Muscle of leg (tissue), 3 donors: ENCODE measurements at regions not wholly inside any gene's neighbourhood (a gene's known extent, or its start where the extent isn't known, plus 50 kb on each side); places are given as distances from the start of the nearest gene placed in this dataset.

Experiments
- DNase-seq: peaks from one replicate; pipeline ENCODE4 v3.0.0; 2013
- H3K27ac ChIP-seq: one replicate; pipeline ENCODE4 v1.5.1; 2013; ENCODE audit warnings: mild to moderate bottlenecking, low read length, control low read depth
- H3K27me3 ChIP-seq: one replicate; pipeline ENCODE4 v1.6.1; 2013; ENCODE audit warnings: low read length; ENCODE audit not compliant: control insufficient read depth, insufficient read depth
- H3K36me3 ChIP-seq: one replicate; pipeline ENCODE4 v1.6.1; 2013; ENCODE audit warnings: low read length; ENCODE audit not compliant: control insufficient read depth, insufficient read depth
- H3K4me1 ChIP-seq: one replicate; pipeline ENCODE4 v1.6.1; 2013; ENCODE audit warnings: low read length; ENCODE audit not compliant: control insufficient read depth, insufficient read depth
- H3K4me3 ChIP-seq: one replicate; pipeline ENCODE4 v1.5.1; 2013; ENCODE audit warnings: low read length, control low read depth
- H3K9me3 ChIP-seq: replicated peaks from 2 replicates; pipeline ENCODE4 v1.6.1; 2013; ENCODE audit warnings: low read depth, low read length; ENCODE audit not compliant: control insufficient read depth
- WGBS: methylation state at CpG from one replicate; pipeline ENCODE4 v1.1.5; 2013; ENCODE audit warnings: missing lambda C conversion rate; ENCODE audit not compliant: insufficient coverage; 5-methylcytosine and 5-hydroxymethylcytosine counted together

DNA sequence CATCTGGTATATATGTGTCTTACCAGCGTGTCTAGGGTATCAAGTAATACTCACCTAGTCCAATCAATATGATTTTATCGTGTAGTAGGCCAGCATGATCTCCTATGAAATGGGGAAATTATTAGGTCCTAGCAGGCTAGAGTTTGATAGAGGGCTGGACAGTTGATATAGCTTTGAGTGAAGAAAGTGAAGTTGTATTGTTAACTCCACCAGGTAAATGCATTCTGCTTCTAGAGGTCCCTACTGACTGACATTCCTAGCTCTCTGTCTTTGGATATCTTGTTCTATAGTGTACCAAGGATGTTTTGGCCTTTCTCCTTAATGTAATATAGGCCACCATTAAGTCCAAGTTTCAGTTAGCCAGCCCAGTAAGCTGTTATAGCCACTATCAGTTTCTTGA is 97.4 kb downstream of the EBNA1BP2 start:
- WGBS: no CpG with 5 or more reads among the region's 2 CpGs
- no peak for DNase-seq

DNA sequence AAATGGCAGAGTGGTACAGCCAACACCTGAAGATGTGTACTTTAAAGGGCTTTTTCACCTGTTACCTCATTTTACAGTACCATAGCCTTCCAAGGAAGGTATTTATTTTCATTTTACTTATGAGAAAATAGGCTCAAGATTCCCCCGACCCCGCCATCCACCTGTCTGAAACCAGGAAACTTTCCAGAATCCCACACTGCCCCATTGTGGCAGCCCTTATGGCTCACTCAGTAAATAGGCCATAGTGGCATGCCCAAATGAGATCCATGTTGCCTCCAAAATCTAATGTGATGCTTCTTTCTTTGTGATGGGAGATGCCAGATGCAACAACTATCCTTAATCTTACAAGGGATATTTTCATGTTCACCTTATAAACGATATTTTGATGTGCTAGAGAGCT is 97.8 kb downstream of the EBNA1BP2 start:
- DNase-seq: no peak
- peaks cover 9% of the 10 kb centered on the region for H3K4me1 ChIP-seq
- WGBS: no CpG with 5 or more reads among the region's 3 CpGs
- H3K27ac ChIP-seq: no peak overlapping the region
- H3K36me3 ChIP-seq: no peaks in the 10 kb centered on the region
- no peak overlapping the region for H3K4me3 ChIP-seq
- no peaks in the 10 kb centered on the region for H3K9me3 ChIP-seq
- no peaks in the 10 kb centered on the region for H3K27me3 ChIP-seq

More for the DNA sequence above, 97.4 kb downstream of the EBNA1BP2 start:
- H3K4me3 ChIP-seq: no peak overlapping the region
- H3K4me1 ChIP-seq: peaks cover 4% of the 10 kb centered on the region
- H3K27ac ChIP-seq: no peak overlapping the region
- H3K36me3 ChIP-seq: no peaks in the 10 kb centered on the region
- H3K27me3 ChIP-seq: no peaks in the 10 kb centered on the region
- H3K9me3 ChIP-seq: no peaks in the 10 kb centered on the region

DNA sequence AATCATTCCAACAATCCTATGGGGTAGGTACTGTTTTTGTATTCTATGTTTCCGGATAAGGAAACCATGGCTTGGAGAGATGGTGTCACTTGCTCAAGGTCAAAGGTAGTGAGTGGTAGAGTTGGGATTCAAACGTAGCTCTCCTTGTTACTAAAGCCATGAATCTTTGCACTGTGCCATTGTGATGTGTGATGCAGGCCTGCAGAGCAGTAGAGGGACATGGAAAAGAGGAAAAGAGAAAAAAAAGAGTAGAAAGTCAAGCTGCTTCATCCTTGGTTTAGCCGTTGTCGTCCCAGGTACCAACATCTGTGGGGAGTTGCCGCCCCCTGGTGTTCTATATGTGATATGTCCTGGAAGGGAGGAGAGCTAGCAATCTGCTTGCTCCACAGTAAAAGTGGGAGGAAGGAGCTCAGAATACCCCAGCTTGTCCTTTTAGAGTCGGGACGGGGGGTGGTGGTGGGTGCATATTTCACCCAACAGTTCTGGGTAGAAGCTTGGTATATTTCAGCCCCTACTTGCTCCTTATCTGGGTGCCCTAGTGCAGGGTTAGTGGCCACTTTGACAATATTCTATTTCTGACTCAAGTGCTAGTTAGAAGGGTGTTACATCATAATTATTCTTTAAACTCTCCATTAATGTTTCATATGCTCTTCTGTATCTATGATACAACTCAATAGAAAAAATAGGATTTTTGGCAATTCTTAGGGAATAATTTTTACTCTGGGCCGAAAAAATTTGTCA is 98.4 kb downstream of the EBNA1BP2 start:
- WGBS: 4% methylated on average over 4 of the region's 8 CpGs
- H3K27ac ChIP-seq: no peak overlapping the region
- no peak overlapping the region for H3K4me3 ChIP-seq

DNA sequence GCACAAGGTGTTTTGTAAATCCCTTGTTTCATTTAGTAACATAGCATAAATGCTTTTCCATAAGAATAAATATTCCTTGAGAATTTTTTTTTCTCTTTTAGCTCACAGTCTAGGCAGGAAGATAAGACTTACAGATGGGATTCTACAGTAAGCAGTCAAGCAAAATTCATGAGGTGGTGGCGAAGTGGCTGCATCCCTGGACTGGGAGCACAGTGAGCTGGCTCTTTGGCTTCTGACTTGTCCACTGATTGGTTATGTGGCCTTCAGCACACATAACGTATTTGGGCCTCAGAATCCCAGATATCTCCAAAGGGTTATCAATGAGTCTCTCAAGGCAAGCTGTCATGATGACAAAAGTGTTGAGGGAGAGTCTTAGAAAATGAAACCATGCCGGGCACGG is 99.8 kb downstream of the EBNA1BP2 start:
- Histone ChIP-seq H3K4me3 (no peak overlapping the region), H3K27ac (no peak overlapping the region), H3K27me3 (peaks cover 5% of the 10 kb centered on the region), H3K4me1 (peaks cover 21% of the 10 kb centered on the region), H3K36me3 (no peaks in the 10 kb centered on the region), H3K9me3 (no peaks in the 10 kb centered on the region)
- DNase-seq: no peak
- WGBS: 80% methylated on average over 2 of the region's 4 CpGs

More for the DNA sequence above, 98.4 kb downstream of the EBNA1BP2 start:
- peaks cover 15% of the 10 kb centered on the region for H3K4me1 ChIP-seq
- H3K36me3 ChIP-seq: no peaks in the 10 kb centered on the region
- no peaks in the 10 kb centered on the region for H3K9me3 ChIP-seq
- peak; percentile 87 for DNase-seq
- no peaks in the 10 kb centered on the region for H3K27me3 ChIP-seq

DNA sequence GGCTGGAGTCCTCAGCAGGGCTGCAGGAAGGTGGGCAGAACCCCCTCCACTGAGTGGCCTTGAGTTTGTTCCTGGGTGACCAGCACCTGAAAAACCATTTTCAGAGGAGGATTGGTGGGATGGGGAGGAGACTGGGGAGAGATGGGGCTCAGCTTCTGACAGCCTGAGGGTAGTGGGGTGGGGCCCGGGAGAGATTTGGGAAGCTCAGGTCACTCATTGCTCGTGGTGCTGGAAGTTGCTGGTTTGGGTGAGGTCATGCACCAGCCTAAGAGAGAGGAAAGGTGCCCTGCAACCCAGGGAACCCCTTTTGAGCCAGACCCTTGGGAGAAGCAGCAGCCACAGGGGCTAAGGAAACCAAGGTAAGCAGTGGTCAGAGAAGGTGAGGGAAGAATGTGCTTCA is 100.8 kb downstream of the EBNA1BP2 start:
- H3K9me3 ChIP-seq: no peaks in the 10 kb centered on the region
- no peaks in the 10 kb centered on the region for H3K36me3 ChIP-seq
- peaks cover 5% of the 10 kb centered on the region for H3K27me3 ChIP-seq
- no peak for DNase-seq
- no peak overlapping the region for H3K27ac ChIP-seq
- peaks cover 21% of the 10 kb centered on the region for H3K4me1 ChIP-seq
- WGBS: 75% methylated on average over 2 of the region's 2 CpGs
- no peak overlapping the region for H3K4me3 ChIP-seq

DNA sequence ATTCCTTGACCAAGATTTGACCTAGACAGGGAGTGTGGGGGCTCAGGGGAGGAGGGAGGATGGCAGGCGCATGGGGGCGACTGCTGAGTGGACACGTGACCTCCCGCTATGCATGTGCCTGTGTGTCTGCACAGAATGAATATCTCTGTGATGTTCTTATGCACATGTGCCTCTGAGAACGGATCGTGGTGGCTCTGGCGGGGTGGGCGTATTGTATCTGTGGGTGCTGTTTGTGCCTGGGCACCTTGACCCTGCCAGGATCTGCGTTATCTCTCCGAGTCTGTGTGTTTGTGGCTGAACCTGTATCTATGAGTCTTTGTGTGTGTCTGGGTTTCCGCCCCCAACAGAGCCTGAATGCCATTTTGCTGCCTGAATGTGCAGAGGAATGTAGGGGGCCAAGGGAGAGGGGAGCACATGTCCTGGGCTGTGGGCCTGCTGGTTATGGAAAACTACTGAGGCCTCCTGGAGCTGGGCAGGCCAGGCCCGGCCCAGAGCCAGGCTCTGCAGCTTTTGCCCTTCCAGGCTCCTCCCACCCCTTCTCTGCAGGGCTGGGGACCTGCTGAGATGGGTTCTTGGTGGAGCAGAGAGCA is 102.5 kb downstream of the EBNA1BP2 start:
- DNase-seq: peak; percentile 32
- H3K4me1 ChIP-seq: peaks cover 21% of the 10 kb centered on the region
- no peak overlapping the region for H3K27ac ChIP-seq
- H3K27me3 ChIP-seq: peaks cover 5% of the 10 kb centered on the region
- H3K4me3 ChIP-seq: no peak overlapping the region
- 80% methylated on average over 8 of the region's 12 CpGs for WGBS
- no peaks in the 10 kb centered on the region for H3K36me3 ChIP-seq
- no peaks in the 10 kb centered on the region for H3K9me3 ChIP-seq

DNA sequence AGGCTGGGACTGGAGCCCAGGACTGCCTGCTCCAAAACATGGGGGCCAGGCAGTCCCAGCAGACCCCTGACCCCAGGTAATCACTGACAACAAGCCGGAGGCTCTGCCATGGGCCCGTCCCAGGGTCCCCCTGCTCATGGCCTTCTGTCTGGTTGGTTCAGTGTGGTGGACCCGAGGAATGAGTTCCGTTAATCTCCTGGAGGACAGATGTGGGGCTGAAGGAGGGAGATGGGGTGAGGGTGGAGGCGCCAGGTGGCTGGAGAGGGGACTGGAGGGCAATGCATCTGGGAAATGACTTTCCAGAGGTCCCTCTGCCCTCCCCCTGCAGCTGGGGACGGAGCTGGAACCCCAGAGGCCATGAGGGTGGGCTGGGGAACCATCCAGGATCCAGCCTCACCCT is 103.2 kb downstream of the EBNA1BP2 start:
- Histone ChIP-seq H3K9me3 (no peaks in the 10 kb centered on the region), H3K4me1 (peaks cover 21% of the 10 kb centered on the region), H3K4me3 (no peak overlapping the region), H3K27ac (no peak overlapping the region), H3K27me3 (peaks cover 5% of the 10 kb centered on the region), H3K36me3 (no peaks in the 10 kb centered on the region)
- no peak for DNase-seq
- 88% methylated on average over 5 of the region's 6 CpGs for WGBS

DNA sequence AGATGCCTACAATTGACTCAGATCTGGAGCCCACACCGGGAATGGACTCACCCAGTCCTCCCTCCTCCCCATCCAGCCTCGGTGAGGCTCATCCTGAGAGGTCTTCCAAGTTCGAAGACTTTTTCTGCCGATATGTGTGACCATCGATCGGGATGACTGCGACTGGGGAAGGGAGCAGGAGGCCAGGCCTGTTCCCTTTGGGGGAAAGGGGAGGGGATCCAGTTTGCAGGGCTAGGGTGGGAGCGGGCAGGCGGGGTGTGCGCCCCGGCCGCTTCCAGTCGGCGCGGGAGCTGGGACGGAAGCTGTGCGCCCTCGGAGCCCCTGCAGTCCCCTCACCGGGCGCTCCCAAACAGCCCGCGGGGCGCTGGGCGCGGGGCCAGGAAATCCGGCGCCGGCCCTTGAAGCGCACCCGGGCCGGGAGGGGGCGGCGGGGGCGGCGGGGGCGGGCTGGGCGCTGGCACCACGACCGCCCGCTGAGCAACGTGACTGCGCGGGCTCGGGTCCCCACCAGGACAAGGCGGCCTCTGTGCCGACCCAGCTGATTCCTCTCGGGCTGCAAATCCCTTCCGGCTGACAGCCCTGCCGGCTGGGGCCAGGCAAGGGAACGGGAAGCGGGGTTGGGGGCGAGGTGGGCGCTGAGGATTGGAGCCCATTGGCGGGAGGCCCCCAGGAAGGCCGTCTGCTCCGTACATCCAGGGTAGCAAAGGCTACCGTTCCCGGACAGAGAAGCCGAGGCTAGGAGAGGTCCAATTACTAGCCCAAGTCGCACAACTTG is 103.9 kb downstream of the EBNA1BP2 start:
- peak; percentile 45 for DNase-seq
- Histone ChIP-seq H3K9me3 (no peaks in the 10 kb centered on the region), H3K36me3 (no peaks in the 10 kb centered on the region), H3K4me3 (peak overlapping the region; percentile 37), H3K27me3 (peaks cover 5% of the 10 kb centered on the region), H3K4me1 (peaks cover 21% of the 10 kb centered on the region), H3K27ac (no peak overlapping the region)
- 1% methylated on average over 55 of the region's 60 CpGs for WGBS

DNA sequence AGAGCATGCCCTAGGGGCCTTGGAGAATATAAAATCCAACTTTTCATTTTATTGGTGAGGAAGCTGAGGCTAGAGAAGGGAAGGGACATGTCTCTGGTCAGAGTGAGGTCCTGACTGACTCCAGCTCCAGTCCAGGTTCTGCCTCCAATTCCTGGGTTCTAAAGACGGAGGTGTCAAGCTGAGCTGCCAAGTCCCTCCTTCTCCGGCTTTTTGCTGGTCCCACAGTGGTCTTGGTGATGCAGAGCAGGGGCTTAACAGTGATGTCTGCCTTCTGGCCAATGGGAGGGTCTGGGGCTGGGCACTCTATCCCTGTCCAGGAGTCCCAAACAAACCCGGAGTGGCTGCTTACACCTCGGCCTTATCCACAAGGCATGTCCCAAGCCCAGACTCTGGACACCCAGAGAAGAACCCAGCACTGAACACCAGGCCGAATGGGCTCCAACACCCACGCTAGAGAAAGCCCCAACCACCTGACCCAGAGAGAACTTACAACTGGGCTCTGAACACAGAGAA is 104.8 kb downstream of the EBNA1BP2 start:
- Histone ChIP-seq H3K9me3 (no peaks in the 10 kb centered on the region), H3K36me3 (no peaks in the 10 kb centered on the region), H3K4me1 (peaks cover 21% of the 10 kb centered on the region), H3K4me3 (no peak overlapping the region), H3K27me3 (peaks cover 5% of the 10 kb centered on the region), H3K27ac (no peak overlapping the region)
- no peak for DNase-seq
- WGBS: 100% methylated on average over 2 of the region's 6 CpGs

DNA sequence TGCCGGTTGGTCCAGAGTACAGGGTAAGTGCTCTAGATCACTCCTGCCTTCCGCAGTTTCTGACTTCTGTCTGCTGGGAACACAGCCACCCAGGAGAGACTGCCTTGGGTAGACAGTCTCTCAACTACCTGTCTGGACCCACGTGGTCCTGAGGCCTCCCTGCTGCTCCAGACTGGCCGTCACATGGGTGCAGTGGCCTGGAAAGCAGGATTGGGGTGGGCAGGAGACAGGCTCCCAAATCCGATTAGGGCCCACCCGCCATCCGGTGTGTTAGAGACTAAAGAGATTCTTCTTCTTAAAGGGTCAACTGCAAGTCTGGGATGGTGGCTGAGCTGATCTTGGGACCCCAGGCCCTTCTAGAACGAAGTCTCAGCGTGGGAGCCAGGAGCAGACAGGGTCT is 105.5 kb downstream of the EBNA1BP2 start:
- peaks cover 21% of the 10 kb centered on the region for H3K4me1 ChIP-seq

More for the DNA sequence above, 105.5 kb downstream of the EBNA1BP2 start:
- Histone ChIP-seq H3K27ac (no peak overlapping the region), H3K4me3 (no peak overlapping the region), H3K36me3 (no peaks in the 10 kb centered on the region), H3K9me3 (no peaks in the 10 kb centered on the region), H3K27me3 (peaks cover 5% of the 10 kb centered on the region)
- DNase-seq: no peak
- WGBS: 89% methylated on average over 7 of the region's 9 CpGs
